BE2C (cell line): ENCODE measurements at regions not wholly inside any gene's neighbourhood (a gene's known extent, or its start where the extent isn't known, plus 50 kb on each side); places are given as distances from the start of the nearest gene placed in this dataset.
"Not testable (repeated sequence)": the region's sequence is repeated elsewhere in the genome, so short reads cannot be mapped to it uniquely, and the experiment has no call there.

Experiments
- DNase-seq: peaks from one replicate; pipeline ENCODE4 v3.0.0-alpha.2; 2020
- H3K27me3 ChIP-seq: fragments of 250-450 bp; sonication (Bioruptor Pico); 2 replicates; pipeline ENCODE4 v1.5.1; 2020; ENCODE audit warnings: mild to moderate bottlenecking
- H3K36me3 ChIP-seq: fragments of 250-450 bp; sonication (Bioruptor Pico); 2 replicates; pipeline ENCODE4 v1.5.1; 2020; ENCODE audit warnings: mild to moderate bottlenecking
- H3K4me1 ChIP-seq: fragments of 250-450 bp; sonication (Bioruptor Pico); 2 replicates; pipeline ENCODE4 v1.5.1; 2020
- H3K4me3 ChIP-seq: 2 replicates; pipeline ENCODE4 v1.5.1; 2011; ENCODE audit warnings: low read depth, low read length
- H3K9me3 ChIP-seq: fragments of 250-450 bp; sonication (Bioruptor Pico); 2 replicates; pipeline ENCODE4 v1.5.1; 2020
- TF ChIP-seq, protein P1 (sequence below): IDR thresholded peaks from 2 replicates; pipeline ENCODE4 v1.5.1; 2012; ENCODE audit warnings: mild to moderate bottlenecking, low read depth, low read length

DNA sequence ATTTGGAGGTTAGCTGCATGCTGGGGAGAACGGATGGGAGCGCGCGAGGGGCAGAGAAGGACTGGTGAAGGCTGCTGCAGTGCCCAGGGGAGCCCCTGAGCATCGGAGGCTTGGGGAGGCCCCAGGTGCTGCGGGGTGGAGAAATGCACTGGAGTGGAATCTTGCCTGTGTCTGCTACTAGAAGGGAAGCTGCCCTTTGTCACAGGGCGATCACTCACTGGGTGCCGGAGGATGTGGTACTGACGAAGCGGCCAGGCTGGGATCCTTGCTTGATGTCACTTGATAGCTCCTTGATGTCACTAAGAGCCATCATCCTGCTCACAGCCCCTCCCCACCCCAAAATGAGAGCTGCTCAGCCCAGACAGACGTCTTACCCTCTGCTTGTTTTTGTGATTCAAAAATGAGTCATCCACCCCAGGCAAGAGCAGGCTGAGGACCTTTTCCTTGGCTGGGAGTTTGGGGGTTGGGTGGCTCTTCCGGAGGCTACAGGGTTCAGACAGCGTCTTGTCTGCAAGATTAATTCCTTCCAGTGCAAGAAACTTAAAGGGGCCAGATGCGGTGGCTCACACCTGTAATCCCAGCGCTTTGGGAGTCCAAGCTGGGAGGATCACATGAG, 62.6 kb upstream of the PMEPA1 start:
- no peaks in the 10 kb centered on the region for H3K9me3 ChIP-seq
- H3K4me3 ChIP-seq = no peak overlapping the region
- TF ChIP-seq, protein P1, sequence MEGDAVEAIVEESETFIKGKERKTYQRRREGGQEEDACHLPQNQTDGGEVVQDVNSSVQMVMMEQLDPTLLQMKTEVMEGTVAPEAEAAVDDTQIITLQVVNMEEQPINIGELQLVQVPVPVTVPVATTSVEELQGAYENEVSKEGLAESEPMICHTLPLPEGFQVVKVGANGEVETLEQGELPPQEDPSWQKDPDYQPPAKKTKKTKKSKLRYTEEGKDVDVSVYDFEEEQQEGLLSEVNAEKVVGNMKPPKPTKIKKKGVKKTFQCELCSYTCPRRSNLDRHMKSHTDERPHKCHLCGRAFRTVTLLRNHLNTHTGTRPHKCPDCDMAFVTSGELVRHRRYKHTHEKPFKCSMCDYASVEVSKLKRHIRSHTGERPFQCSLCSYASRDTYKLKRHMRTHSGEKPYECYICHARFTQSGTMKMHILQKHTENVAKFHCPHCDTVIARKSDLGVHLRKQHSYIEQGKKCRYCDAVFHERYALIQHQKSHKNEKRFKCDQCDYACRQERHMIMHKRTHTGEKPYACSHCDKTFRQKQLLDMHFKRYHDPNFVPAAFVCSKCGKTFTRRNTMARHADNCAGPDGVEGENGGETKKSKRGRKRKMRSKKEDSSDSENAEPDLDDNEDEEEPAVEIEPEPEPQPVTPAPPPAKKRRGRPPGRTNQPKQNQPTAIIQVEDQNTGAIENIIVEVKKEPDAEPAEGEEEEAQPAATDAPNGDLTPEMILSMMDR = no peak
- H3K27me3 ChIP-seq = no peaks in the 10 kb centered on the region
- H3K36me3 ChIP-seq = no peaks in the 10 kb centered on the region
- no peak for DNase-seq
- no peaks in the 10 kb centered on the region for H3K4me1 ChIP-seq

DNA sequence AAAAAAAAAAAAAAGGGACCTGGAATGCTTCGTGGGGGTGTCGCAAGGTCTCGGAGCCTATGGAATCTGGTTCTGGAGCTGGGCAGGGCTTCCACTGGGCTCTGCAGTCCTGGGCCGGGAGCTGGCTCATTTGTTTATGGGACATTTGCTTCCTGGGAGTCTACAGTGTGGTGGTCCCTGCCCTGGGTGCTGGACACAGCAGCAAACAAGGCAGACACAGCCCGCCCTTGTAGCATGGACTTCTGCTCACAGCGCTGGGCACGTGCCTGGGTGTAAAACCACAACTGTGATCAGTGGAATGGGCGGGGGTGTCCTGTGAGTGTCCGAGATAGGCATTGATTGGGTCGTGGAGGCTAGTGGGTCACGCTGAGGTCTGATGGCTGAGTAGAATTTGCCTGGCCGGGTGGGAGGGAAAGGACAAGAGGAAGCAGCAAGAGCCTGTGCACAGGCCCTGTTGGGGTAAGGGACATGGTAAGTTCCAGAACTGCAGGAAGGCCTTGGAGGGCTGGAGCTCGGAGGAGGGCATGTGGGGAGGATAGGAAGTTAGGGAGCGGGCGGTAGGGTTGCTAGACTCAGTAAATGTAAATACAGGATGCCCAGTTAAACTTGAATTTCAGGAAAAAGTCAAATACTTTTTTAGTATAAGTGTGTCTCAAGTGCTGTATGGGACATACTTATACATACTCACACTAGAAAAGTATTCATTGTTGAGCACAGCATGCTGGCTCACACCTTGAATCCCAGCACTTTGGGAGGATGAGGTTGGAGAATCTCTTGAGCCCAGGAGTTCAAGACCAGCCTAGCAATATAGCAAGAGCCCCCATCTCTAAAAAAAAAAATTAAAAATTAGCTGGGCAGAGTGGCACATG, 61.3 kb upstream of the PMEPA1 start:
- H3K4me3 ChIP-seq = no peak overlapping the region
- H3K36me3 ChIP-seq = no peaks in the 10 kb centered on the region
- no peaks in the 10 kb centered on the region for H3K4me1 ChIP-seq
- no peaks in the 10 kb centered on the region for H3K9me3 ChIP-seq
- DNase-seq = no peak
- H3K27me3 ChIP-seq = no peaks in the 10 kb centered on the region
- TF ChIP-seq, protein P1 = no peak

DNA sequence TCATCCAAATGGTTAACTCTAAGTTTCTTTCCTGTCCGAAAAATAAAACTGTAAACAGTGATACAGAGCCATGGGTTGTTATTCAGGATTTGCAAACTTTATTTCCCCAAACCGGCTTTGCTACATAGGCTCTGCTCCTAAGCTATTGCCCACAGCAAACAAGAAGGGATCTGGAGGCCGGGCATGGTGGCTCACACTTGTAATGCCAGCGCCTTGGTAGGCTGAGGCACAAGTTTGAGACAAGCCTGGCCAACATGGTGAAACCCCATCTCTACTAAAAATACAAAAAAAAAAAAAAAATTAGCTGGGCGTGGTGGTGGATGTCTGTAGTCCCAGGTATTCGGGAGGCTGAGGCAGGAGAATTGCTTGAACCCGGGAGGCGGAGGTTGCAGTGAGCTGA, 60.6 kb upstream of the PMEPA1 start:
- not testable (repeated sequence) for H3K27me3 ChIP-seq, H3K36me3 ChIP-seq, H3K4me1 ChIP-seq, DNase-seq, H3K4me3 ChIP-seq, H3K9me3 ChIP-seq

DNA sequence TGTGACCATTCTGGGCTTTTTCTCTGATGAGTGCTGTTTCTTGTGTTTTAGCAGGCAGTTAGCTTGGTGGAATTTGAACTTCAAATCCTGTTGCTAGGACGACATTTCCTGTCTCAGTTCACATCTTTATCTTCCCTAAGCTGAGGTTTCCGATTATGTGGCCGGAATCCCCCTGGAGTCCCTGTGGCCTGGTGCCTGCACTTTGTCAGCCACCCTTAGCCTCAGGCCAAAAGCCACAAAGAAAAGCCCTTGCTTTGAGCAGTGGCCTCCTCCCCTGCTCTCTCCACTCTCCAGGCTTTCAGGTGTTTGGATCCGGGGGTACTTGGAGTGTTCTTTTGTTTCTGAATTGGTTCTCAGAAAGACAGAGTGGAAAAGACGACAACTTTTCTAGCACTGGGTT, 59.9 kb upstream of the PMEPA1 start:
- Histone ChIP-seq H3K4me1 (no peaks in the 10 kb centered on the region), H3K4me3 (no peak overlapping the region), H3K27me3 (no peaks in the 10 kb centered on the region), H3K9me3 (no peaks in the 10 kb centered on the region), H3K36me3 (no peaks in the 10 kb centered on the region)
- no peak for DNase-seq
- TF ChIP-seq, protein P1 = no peak

DNA sequence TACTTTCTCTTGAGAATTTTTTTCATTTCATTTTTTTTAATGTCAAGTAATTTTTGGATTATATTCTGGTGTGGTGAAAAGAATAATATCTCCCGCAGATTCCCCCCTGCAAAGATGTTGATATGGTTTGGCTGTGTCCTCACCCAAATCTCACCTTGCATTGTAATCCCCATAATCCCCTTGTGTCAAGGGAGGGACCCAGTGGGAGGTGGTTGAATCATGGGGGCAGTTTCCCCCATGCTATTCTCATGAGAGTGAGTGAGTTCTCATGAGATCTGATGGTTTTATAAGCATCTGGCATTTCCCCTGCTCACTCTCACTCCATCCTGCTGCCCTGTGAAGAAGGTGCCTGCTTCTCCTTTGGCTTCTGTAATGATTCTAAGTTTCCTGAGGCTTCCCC, 58.7 kb upstream of the PMEPA1 start:
- H3K36me3 ChIP-seq = no peaks in the 10 kb centered on the region
- TF ChIP-seq, protein P1 = no peak
- no peaks in the 10 kb centered on the region for H3K9me3 ChIP-seq
- no peak for DNase-seq
- H3K27me3 ChIP-seq = no peaks in the 10 kb centered on the region
- no peak overlapping the region for H3K4me3 ChIP-seq
- H3K4me1 ChIP-seq = no peaks in the 10 kb centered on the region

DNA sequence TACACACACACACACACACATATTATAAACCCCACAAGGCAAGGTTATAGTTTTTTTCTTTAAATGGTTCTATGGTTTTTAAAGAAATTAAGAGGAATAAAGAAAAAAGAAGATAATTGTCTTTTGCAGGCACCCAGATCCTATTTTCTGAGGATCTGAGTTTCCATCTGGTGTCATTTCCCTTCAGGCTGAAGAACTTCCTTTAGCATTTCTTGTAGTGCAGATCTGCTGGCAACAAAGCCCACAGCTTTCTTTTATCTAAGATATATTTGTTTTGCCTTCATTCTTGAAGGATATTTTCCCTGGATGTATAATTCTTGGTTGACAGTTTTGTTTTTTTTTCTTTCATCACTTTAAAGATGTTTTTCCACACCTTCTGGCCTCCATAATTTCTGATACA, 57.6 kb upstream of the PMEPA1 start:
- H3K4me1 ChIP-seq = no peaks in the 10 kb centered on the region
- no peak for DNase-seq

More for the DNA sequence above, 57.6 kb upstream of the PMEPA1 start:
- H3K36me3 ChIP-seq = no peaks in the 10 kb centered on the region
- no peak overlapping the region for H3K4me3 ChIP-seq
- TF ChIP-seq, protein P1 = no peak
- H3K9me3 ChIP-seq = no peaks in the 10 kb centered on the region
- H3K27me3 ChIP-seq = no peaks in the 10 kb centered on the region
